Posterior cingulate gyrus (tissue), 11 donors: ENCODE measurements at regions not wholly inside any gene's neighbourhood (a gene's known extent, or its start where the extent isn't known, plus 50 kb on each side); places are given as distances from the start of the nearest gene placed in this dataset.

Source experiments
- DNase-seq, 10 donors: peaks; one replicate each; pipeline versions ENCODE4 v3.0.0 to v3.0.0-alpha.2; 2020 to 2021; ENCODE audit warnings: mixed read lengths in 3 of 10
- intact Hi-C: fragments of 100-400 bp; cut with DNase I; formaldehyde crosslinking; loops from one replicate; pipeline ENCODE4 v1.15.1; 2023

- DNase-seq = no peak
- intact Hi-C loops = loop anchor here (2.0 kb wide), 1 partner anchor 82 kb away; no protein-coding TSS in a partner anchor
Observed at GRCh38 chr5:32504329-32504988, 59.9 kb upstream of the ZFR start.

- intact Hi-C loops = no loop called here
- no peak for DNase-seq
Observed at GRCh38 chr5:32503261-32503660, 58.7 kb upstream of the ZFR start.

- intact Hi-C loops = no loop called here
- DNase-seq = no peak
Observed at GRCh38 chr5:32501071-32502002, 56.8 kb upstream of the ZFR start.

- intact Hi-C loops = no loop called here
Observed at GRCh38 chr5:32500181-32500580, 55.6 kb upstream of the ZFR start.

DNA sequence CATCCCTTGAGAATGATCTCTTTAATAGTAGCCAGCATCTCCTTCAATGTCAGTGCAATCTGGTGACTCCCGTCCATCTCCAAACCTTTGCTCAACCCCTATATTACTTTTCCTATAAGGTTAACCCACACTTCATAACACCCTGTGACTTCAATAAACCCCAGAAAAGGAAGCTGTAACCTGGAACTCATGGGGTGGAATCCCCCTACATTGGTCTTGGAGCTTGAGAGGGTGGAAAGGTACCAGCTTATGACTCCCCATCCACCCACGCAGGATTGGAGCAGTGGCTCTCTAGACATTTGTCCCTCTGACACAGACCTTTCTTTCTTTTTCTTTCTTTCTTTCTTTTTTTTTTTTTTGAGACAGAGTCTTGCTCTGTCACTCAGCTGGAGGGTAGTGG is 54.7 kb upstream of the ZFR start:
- no peak for DNase-seq
- intact Hi-C loops = no loop called here

More at GRCh38 chr5:32500181-32500580, 55.6 kb upstream of the ZFR start:
- no peak for DNase-seq

DNA sequence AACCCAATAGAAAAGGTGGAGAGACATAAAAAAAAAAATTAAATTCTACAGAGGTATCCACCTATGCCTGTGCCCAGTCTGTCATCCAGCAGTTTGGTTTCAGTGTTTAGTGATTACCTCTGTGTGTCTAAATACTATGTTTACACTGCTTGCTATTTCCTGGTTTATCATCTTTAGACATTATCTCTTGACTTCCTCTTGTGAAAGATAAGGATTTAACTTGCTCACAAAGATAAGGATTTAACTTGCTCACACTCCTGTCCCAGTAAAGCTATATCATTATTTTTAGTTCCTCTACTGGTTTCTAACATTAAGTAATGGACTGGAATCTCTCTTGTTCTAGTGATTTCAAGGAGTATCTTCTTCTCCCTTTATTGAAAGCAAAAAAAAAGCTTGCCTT is 53.9 kb upstream of the ZFR start:
- intact Hi-C loops = no loop called here
- no peak for DNase-seq

- DNase-seq = no peak
- intact Hi-C loops = no loop called here
Observed at GRCh38 chr5:32496104-32496503, 51.6 kb upstream of the ZFR start.

GRCh38 chr5:32494827-32495226 is 50.3 kb upstream of the ZFR start:
- no peak for DNase-seq
- intact Hi-C loops = no loop called here
